OCI-LY3 (cell line): ENCODE measurements at regions not wholly inside any gene's neighbourhood (a gene's known extent, or its start where the extent isn't known, plus 50 kb on each side); places are given as distances from the start of the nearest gene placed in this dataset.

Experiments used
- H2AFZ ChIP-seq: fragments of 200-600, 300-600 bp; shearing (Covaris generic); 2 replicates; pipeline ENCODE4 v1.6.0; 2014; ENCODE audit warnings: antibody characterized with exemption, low read depth, low read length
- H3K27ac ChIP-seq: fragments of 200-600, 300-600 bp; sonication (generic); 2 replicates; pipeline ENCODE4 v1.5.1; 2014; ENCODE audit warnings: mild to moderate bottlenecking, low read length, moderate library complexity, mixed read lengths
- H3K27me3 ChIP-seq: fragments of 200-600, 300-600 bp; sonication (generic); 2 replicates; pipeline ENCODE4 v1.6.1; 2014; ENCODE audit warnings: low read depth, low read length, mixed read lengths
- H3K36me3 ChIP-seq: fragments of 200-600, 300-600 bp; sonication (generic); replicated peaks from 2 replicates; pipeline ENCODE3; 2014; ENCODE audit warnings: low read depth, low read length, mixed read lengths
- H3K4me1 ChIP-seq: fragments of 300-600, 200-600 bp; sonication (generic); 2 replicates; pipeline ENCODE4 v1.6.1; 2014; ENCODE audit warnings: low read length, mixed read lengths
- H3K4me2 ChIP-seq: fragments of 200-600, 300-600 bp; sonication (generic); 2 replicates; pipeline ENCODE4 v1.6.1; 2014; ENCODE audit warnings: low read length, mixed read lengths
- H3K4me3 ChIP-seq: fragments of 300-600, 200-600 bp; sonication (generic); 2 replicates; pipeline ENCODE4 v1.5.1; 2014; ENCODE audit warnings: antibody characterized with exemption, mild to moderate bottlenecking, low read length, moderate library complexity
- H3K79me2 ChIP-seq: fragments of 300-600, 200-600 bp; shearing (Covaris generic); 2 replicates; pipeline ENCODE4 v1.6.1; 2014; ENCODE audit warnings: mild to moderate bottlenecking, low read length, mixed read lengths
- H3K9ac ChIP-seq: fragments of 300-600, 200-600 bp; shearing (Covaris generic); 2 replicates; pipeline ENCODE4 v1.6.0; 2014; ENCODE audit warnings: mild to moderate bottlenecking, low read length, moderate library complexity
- H3K9me3 ChIP-seq: fragments of 200-600, 300-600 bp; shearing (Covaris generic); 2 replicates; pipeline ENCODE4 v1.6.1; 2014; ENCODE audit warnings: low read length, mixed read lengths; ENCODE audit not compliant: insufficient read depth
- H4K20me1 ChIP-seq: fragments of 200-600, 300-600 bp; sonication (generic); 2 replicates; pipeline ENCODE4 v1.6.1; 2016; ENCODE audit warnings: low read length, mixed read lengths; ENCODE audit not compliant: insufficient read depth
- EZH2phosphoT487 ChIP-seq: fragments of 200-600 bp; shearing (Covaris generic); IDR thresholded peaks from 2 replicates; pipeline ENCODE4 v1.6.1; 2018; ENCODE audit warnings: antibody characterized with exemption, mixed run types, low read depth
- TF ChIP-seq, protein P1 (sequence below): fragments of 200-600, 300-600 bp; sonication (generic); IDR thresholded peaks from 2 replicates; pipeline ENCODE4 v1.5.1; 2014; ENCODE audit warnings: antibody characterized with exemption, low read length, low read depth

DNA sequence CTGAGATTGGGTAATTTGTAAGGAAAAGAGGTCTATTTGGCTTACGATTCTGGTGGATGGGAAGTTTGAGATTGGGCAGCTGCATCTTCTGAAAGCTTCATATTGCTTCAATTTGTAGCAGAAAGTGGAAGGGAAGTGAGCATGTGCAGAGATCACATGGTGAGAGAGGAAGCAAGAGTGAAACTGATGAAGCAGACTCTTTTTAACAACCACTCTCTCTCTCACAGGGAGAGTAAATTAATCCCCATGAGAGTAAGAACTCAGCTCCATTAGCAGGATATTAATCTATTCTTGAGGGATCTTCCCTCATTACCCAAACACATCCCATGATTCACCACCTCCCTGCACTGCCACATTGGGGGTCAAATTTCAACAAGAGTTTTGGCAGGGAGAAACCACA is 298.5 kb upstream of the CELF4 start:
- H3K4me1 ChIP-seq, result peaks cover 66% of the 10 kb centered on the region
- H3K9me3 ChIP-seq, result no peaks in the 10 kb centered on the region; the same call in 1 of the 2 replicates
- peak overlapping the region; percentile 83 for H3K9ac ChIP-seq
- no peak overlapping the region for H2AFZ ChIP-seq
- peaks cover 11% of the 10 kb centered on the region for H3K36me3 ChIP-seq
- no peaks in the 10 kb centered on the region for H3K79me2 ChIP-seq
- H3K4me2 ChIP-seq, result peak overlapping the region; percentile 67
- H3K4me3 ChIP-seq, result peak overlapping the region; percentile 52
- H4K20me1 ChIP-seq, result no peaks in the 10 kb centered on the region
- TF ChIP-seq, protein P1, sequence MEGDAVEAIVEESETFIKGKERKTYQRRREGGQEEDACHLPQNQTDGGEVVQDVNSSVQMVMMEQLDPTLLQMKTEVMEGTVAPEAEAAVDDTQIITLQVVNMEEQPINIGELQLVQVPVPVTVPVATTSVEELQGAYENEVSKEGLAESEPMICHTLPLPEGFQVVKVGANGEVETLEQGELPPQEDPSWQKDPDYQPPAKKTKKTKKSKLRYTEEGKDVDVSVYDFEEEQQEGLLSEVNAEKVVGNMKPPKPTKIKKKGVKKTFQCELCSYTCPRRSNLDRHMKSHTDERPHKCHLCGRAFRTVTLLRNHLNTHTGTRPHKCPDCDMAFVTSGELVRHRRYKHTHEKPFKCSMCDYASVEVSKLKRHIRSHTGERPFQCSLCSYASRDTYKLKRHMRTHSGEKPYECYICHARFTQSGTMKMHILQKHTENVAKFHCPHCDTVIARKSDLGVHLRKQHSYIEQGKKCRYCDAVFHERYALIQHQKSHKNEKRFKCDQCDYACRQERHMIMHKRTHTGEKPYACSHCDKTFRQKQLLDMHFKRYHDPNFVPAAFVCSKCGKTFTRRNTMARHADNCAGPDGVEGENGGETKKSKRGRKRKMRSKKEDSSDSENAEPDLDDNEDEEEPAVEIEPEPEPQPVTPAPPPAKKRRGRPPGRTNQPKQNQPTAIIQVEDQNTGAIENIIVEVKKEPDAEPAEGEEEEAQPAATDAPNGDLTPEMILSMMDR, result no peak
- TF ChIP-seq EZH2phosphoT487, result no peak
- H3K27ac ChIP-seq, result peak overlapping the region; percentile 98
- no peaks in the 10 kb centered on the region for H3K27me3 ChIP-seq

DNA sequence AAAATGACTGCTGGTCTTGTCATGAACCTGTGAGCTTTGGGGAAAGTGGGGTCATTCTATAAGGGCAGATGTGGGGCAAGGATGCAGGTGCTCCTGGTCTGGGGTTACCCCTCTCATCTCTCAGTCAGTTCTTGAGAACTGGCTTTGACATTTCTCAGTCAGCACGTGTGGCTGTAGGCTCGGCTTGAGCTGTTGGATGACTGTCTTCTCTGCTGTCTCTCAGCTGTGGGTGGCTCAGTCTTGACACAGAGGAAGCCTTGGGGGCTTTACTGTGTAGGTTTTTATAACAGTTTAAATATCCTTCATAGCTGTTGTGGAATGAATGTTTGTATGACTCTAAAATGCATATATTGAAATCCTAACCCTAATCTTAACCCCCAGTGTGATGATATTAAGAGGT is 296.4 kb upstream of the CELF4 start:
- Histone ChIP-seq H3K27ac (peak overlapping the region; percentile 98), H3K4me3 (0 out of 2 replicates have a peak overlapping the region, but pooled peaks have one; percentile 57), H3K36me3 (peaks cover 11% of the 10 kb centered on the region), H2AFZ (no peak overlapping the region), H3K9me3 (no peaks in the 10 kb centered on the region; the same call in 1 of the 2 replicates), H3K9ac (peak overlapping the region; percentile 83), H3K4me2 (peak overlapping the region; percentile 76), H4K20me1 (no peaks in the 10 kb centered on the region), H3K27me3 (no peaks in the 10 kb centered on the region), H3K79me2 (no peaks in the 10 kb centered on the region), H3K4me1 (peaks cover 66% of the 10 kb centered on the region)
- TF ChIP-seq, protein P1, result no peak
- no peak for TF ChIP-seq EZH2phosphoT487

DNA sequence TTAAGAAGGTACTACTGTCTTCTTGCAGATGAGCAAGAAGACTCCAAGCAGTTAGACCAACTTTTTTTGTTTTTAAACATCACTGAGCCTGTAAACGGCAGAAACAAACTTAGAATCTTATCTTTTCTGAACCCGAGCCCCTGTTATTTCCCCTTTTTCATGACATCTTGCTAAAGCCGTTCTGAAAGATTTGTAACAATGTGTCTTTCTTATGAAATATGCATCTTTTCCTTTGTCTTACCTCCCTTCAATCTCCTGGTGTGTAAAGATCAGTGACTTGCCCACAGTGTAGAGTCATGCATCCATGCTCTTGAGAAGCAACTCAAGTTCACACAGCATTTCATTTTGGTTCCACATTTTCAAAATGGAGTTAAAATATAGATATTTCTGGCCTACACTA is 288.8 kb upstream of the CELF4 start:
- 0 out of 2 replicates have a peak overlapping the region, but pooled peaks have one; percentile 4 for H3K27ac ChIP-seq
- no peaks in the 10 kb centered on the region for H3K79me2 ChIP-seq
- peaks cover 23% of the 10 kb centered on the region for H3K4me1 ChIP-seq
- no peaks in the 10 kb centered on the region for H3K27me3 ChIP-seq
- no peak overlapping the region for H3K4me3 ChIP-seq
- no peak overlapping the region for H3K9ac ChIP-seq
- H3K9me3 ChIP-seq, result peaks cover 5% of the 10 kb centered on the region; the same call in 1 of the 2 replicates
- TF ChIP-seq, protein P1, result no peak
- no peak for TF ChIP-seq EZH2phosphoT487
- H2AFZ ChIP-seq, result peak overlapping the region; percentile 40
- H3K4me2 ChIP-seq, result peak overlapping the region; percentile 76
- H3K36me3 ChIP-seq, result no peaks in the 10 kb centered on the region
- no peaks in the 10 kb centered on the region for H4K20me1 ChIP-seq

DNA sequence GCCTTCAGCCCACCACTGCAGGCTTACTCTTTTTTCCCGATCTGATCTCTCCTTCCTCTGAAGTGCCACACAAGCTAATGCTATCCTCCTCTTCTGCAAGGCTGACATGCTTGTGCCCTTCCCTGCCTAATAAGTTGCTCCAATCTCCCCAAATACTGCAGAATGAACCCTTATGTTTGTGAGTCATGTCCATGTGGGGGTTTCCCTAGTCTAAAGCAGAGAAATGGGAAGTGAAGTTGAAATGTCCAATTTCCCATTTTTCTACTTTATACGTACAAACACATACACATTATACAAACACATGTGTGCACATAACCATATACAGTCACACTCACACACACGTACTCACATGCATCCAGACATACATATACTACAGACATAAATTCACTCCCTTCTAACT is 288.1 kb upstream of the CELF4 start:
- Histone ChIP-seq H3K9ac (peak overlapping the region; percentile 23; the same call in 1 of the 2 replicates), H3K4me3 (peak overlapping the region; percentile 45), H3K27ac (peak overlapping the region; percentile 35; the same call in 1 of the 2 replicates), H3K9me3 (peaks cover 5% of the 10 kb centered on the region; the same call in 1 of the 2 replicates), H2AFZ (peak overlapping the region; percentile 40; the same call in 1 of the 2 replicates), H4K20me1 (no peaks in the 10 kb centered on the region), H3K27me3 (no peaks in the 10 kb centered on the region), H3K79me2 (no peaks in the 10 kb centered on the region), H3K4me1 (peaks cover 23% of the 10 kb centered on the region), H3K4me2 (peak overlapping the region; percentile 76), H3K36me3 (no peaks in the 10 kb centered on the region)
- TF ChIP-seq, protein P1, result no peak
- TF ChIP-seq EZH2phosphoT487, result no peak
